PC-9 (cell line): ENCODE measurements at regions not wholly inside any gene's neighbourhood (a gene's known extent, or its start where the extent isn't known, plus 50 kb on each side); places are given as distances from the start of the nearest gene placed in this dataset.

Experiments
- BruUV-seq: library from RNA; stranded (reverse); fragments of 400-500 nt; replicated peaks from 2 replicates; lab custom pipeline; 2021; lab: Mats Ljungman, UMichigan
- CTCF ChIA-PET: fragments of 300-600 bp; sonication (Branson Sonifier 250); formaldehyde crosslinking; loops from one replicate; lab custom pipeline; 2022; ENCODE audit warnings: antibody characterized with exemption; lab: Charles Lee
- POLR2A ChIA-PET: fragments of 300-600 bp; sonication (Branson Sonifier 250); formaldehyde crosslinking; loops from one replicate; lab custom pipeline; 2022; ENCODE audit warnings: antibody characterized with exemption; ENCODE audit not compliant: unreplicated experiment; lab: Charles Lee
- DNase-seq, 2 experiments: peaks; one replicate each; pipeline versions ENCODE4 v3.0.0 to v3.0.0-alpha.2; 2015 to 2022; ENCODE audit warnings: mixed read lengths in 1 of 2
- H2AFZ ChIP-seq: fragments of 200-600 bp; sonication (generic); 2 replicates; pipeline ENCODE4 v1.8.1; 2017; ENCODE audit warnings: antibody characterized with exemption
- H3F3A ChIP-seq: fragments of 200-600 bp; sonication (generic); 2 replicates; pipeline ENCODE4 v1.8.1; 2017; ENCODE audit warnings: antibody characterized with exemption, mild to moderate bottlenecking, low read depth; ENCODE audit not compliant: insufficient read depth
- H3K27ac ChIP-seq: fragments of 200-600 bp; sonication (generic); 2 replicates; pipeline ENCODE4 v1.6.1; 2016; ENCODE audit warnings: mixed run types
- H3K27me3 ChIP-seq: fragments of 200-600 bp; sonication (generic); 2 replicates; pipeline ENCODE4 v1.6.1; 2016; ENCODE audit warnings: low read depth, mixed run types; ENCODE audit not compliant: insufficient read depth
- H3K36me3 ChIP-seq: fragments of 200-600 bp; sonication (generic); 2 replicates; pipeline ENCODE4 v1.6.1; 2016; ENCODE audit warnings: low read depth, mixed run types
- H3K4me1 ChIP-seq: fragments of 200-600 bp; sonication (generic); replicated peaks from 2 replicates; pipeline ENCODE4 v1.6.1; 2016; ENCODE audit warnings: mixed run types; ENCODE audit not compliant: insufficient read depth
- H3K4me2 ChIP-seq: fragments of 200-600 bp; sonication (generic); 2 replicates; pipeline ENCODE4 v1.6.1; 2017; ENCODE audit warnings: mixed run types
- H3K4me3 ChIP-seq: fragments of 200-600 bp; sonication (generic); 2 replicates; pipeline ENCODE4 v1.6.1; 2016; ENCODE audit warnings: mixed run types
- H3K79me2 ChIP-seq: fragments of 200-600 bp; sonication (generic); 2 replicates; pipeline ENCODE4 v1.6.1; 2017; ENCODE audit warnings: low read depth, mixed run types
- H3K9me2 ChIP-seq: fragments of 200-600 bp; sonication (generic); 2 replicates; pipeline ENCODE4 v1.8.1; 2017; ENCODE audit warnings: mild to moderate bottlenecking; ENCODE audit not compliant: insufficient read depth
- H3K9me3 ChIP-seq: fragments of 200-600 bp; sonication (generic); 2 replicates; pipeline ENCODE4 v1.8.1; 2016; ENCODE audit warnings: low read depth; ENCODE audit not compliant: insufficient read depth
- H4K20me1 ChIP-seq: fragments of 200-600 bp; sonication (generic); 2 replicates; pipeline ENCODE4 v1.8.1; 2017; ENCODE audit not compliant: insufficient read depth
- EZH2 ChIP-seq: fragments of 200-600 bp; sonication (generic); IDR thresholded peaks from 2 replicates; pipeline ENCODE4 v1.8.0; 2017; ENCODE audit warnings: antibody characterized with exemption, low read depth
- intact Hi-C: fragments of 100-400 bp; cut with micrococcal nuclease; formaldehyde crosslinking; loops from one replicate; pipeline ENCODE4 v1.10.0; 2022; ENCODE audit not compliant: unreplicated experiment
- TF ChIP-seq, protein P1 (sequence below): fragments of 200-600 bp; sonication (generic); conservative IDR thresholded peaks from 2 replicates; pipeline ENCODE4 v1.6.1; 2017; ENCODE audit warnings: mixed run types, antibody characterized with exemption, mild to moderate bottlenecking, moderate library complexity

DNA sequence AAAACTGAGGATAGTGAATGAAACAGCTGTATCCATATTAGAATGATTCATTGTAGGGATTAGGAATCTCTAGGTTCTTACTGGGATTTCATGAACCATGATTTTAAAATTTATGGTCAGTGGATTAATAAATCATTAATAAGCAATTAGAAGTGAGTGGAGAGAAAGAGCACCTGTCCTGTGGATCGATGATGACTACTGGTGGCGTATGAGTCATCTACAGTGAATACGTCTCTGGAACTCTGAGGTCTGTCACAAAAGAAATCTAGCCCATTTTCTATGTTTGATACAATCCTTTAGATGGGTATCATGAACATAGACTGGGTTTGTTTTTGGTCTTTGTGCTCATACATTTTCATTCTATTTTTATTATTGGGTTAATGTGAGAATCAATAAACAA lies 77.3 kb upstream of the RTL1 start:
- Histone ChIP-seq H3K36me3 (no peaks in the 10 kb centered on the region), H3K79me2 (no peaks in the 10 kb centered on the region), H3K27ac (no peak overlapping the region), H3K4me2 (no peak overlapping the region), H4K20me1 (no peaks in the 10 kb centered on the region), H3K4me3 (no peak overlapping the region), H2AFZ (no peak overlapping the region), H3K27me3 (no peaks in the 10 kb centered on the region), H3F3A (no peaks in the 10 kb centered on the region), H3K4me1 (no peaks in the 10 kb centered on the region), H3K9me2 (no peaks in the 10 kb centered on the region), H3K9me3 (no peaks in the 10 kb centered on the region)
- no peak for DNase-seq
- ChIA-PET CTCF (no interaction called here), POLR2A (no interaction called here)
- no TSS peak for BruUV-seq
- no peak for TF ChIP-seq EZH2
- TF ChIP-seq, protein P1, sequence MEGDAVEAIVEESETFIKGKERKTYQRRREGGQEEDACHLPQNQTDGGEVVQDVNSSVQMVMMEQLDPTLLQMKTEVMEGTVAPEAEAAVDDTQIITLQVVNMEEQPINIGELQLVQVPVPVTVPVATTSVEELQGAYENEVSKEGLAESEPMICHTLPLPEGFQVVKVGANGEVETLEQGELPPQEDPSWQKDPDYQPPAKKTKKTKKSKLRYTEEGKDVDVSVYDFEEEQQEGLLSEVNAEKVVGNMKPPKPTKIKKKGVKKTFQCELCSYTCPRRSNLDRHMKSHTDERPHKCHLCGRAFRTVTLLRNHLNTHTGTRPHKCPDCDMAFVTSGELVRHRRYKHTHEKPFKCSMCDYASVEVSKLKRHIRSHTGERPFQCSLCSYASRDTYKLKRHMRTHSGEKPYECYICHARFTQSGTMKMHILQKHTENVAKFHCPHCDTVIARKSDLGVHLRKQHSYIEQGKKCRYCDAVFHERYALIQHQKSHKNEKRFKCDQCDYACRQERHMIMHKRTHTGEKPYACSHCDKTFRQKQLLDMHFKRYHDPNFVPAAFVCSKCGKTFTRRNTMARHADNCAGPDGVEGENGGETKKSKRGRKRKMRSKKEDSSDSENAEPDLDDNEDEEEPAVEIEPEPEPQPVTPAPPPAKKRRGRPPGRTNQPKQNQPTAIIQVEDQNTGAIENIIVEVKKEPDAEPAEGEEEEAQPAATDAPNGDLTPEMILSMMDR = no peak
- intact Hi-C loops = no loop called here

DNA sequence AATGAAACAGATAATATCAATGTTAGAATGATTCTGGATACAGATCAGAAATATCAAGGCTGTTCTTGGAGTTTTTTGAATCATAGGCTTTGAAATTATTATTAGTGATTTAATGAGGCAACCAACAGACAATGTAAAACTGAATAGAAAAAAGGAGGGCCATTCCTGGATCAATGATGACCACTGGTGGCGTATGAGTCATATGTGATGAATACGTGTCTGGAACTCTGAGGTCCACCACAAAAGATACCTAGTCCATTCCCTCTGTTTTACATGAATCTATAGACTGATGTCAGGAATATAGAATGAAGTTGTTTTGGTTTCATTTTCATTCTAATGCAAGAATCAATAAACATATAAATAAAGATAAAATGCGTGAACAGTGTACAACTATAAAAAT lies 78.3 kb upstream of the RTL1 start:
- intact Hi-C loops = no loop called here
- ChIA-PET POLR2A (no interaction called here), CTCF (no interaction called here)
- Histone ChIP-seq H3K27ac (no peak overlapping the region), H3K36me3 (no peaks in the 10 kb centered on the region), H3F3A (no peaks in the 10 kb centered on the region), H3K4me3 (no peak overlapping the region), H4K20me1 (no peaks in the 10 kb centered on the region), H3K79me2 (no peaks in the 10 kb centered on the region), H3K9me2 (no peaks in the 10 kb centered on the region), H2AFZ (no peak overlapping the region), H3K27me3 (no peaks in the 10 kb centered on the region), H3K9me3 (no peaks in the 10 kb centered on the region), H3K4me1 (no peaks in the 10 kb centered on the region), H3K4me2 (no peak overlapping the region)
- no TSS peak for BruUV-seq
- TF ChIP-seq, protein P1 = no peak
- no peak for TF ChIP-seq EZH2
- DNase-seq = no peak

DNA sequence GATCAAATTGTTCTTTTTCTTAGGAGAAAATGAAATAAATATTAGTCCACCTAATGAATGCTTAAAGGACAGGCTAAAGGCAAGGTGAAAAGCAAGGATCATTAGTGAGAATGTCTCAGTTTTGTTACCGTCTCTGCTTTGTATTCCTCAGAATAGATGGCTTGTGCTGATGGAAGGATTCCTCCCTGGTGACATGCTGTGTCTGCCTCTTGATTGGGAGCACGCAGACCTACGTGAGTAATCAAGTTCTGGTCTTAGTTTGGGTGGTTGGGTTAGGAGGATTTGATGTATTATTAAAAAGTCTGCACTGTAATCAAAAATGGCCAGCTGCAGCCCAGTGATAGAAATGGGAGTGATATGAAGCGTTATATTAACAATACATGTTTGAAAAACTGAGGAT lies 78.8 kb upstream of the RTL1 start:
- Histone ChIP-seq H3K79me2 (no peaks in the 10 kb centered on the region), H3K9me2 (no peaks in the 10 kb centered on the region), H3K4me3 (no peak overlapping the region), H3K27ac (no peak overlapping the region), H3K36me3 (no peaks in the 10 kb centered on the region), H3K9me3 (no peaks in the 10 kb centered on the region), H3F3A (no peaks in the 10 kb centered on the region), H3K4me2 (no peak overlapping the region), H3K27me3 (no peaks in the 10 kb centered on the region), H3K4me1 (no peaks in the 10 kb centered on the region), H4K20me1 (no peaks in the 10 kb centered on the region), H2AFZ (no peak overlapping the region)
- ChIA-PET POLR2A (no interaction called here), CTCF (no interaction called here)
- intact Hi-C loops = no loop called here
- no TSS peak for BruUV-seq
- TF ChIP-seq, protein P1 = no peak
- TF ChIP-seq EZH2 = no peak
- DNase-seq = no peak
